ENCODE measurements at regions not wholly inside any gene's neighbourhood (a gene's known extent, or its start where the extent isn't known, plus 50 kb on each side); places are given as distances from the start of the nearest gene placed in this dataset.

GRCh38 chrX:13370713-13371112, 50.9 kb upstream of the ATXN3L start:
- no peak overlapping the region for H3K4me3 Mint-ChIP-seq
- peaks cover 7 to 10% (median 7%) of the 10 kb centered on the region in 3 donors for H3K4me1 Mint-ChIP-seq
- ATAC-seq (ENCODE audit: low read depth in 2 of 2) = no peak
- peaks cover 0 to 14% of the 10 kb centered on the region in 2 donors for H3K36me3 Mint-ChIP-seq
- peaks cover 0 to 16% (median 0%) of the 10 kb centered on the region in 3 donors for H3K27me3 Mint-ChIP-seq
- no peak for DNase-seq
- H3K9me3 Mint-ChIP-seq = peaks cover 0 to 5% (median 3%) of the 10 kb centered on the region in 7 donors
- H3K27ac Mint-ChIP-seq = no peak overlapping the region

All from naive B cell (primary cell).